Spinal cord (tissue), 9 donors: ENCODE measurements at regions not wholly inside any gene's neighbourhood (a gene's known extent, or its start where the extent isn't known, plus 50 kb on each side); places are given as distances from the start of the nearest gene placed in this dataset.
"Not testable (repeated sequence)": the region's sequence is repeated elsewhere in the genome, so short reads cannot be mapped to it uniquely, and the experiment has no call there.

Source experiments
- DNase-seq, 6 donors: peaks; one replicate each; pipeline versions ENCODE4 v3.0.0 to v3.0.0-alpha.2; 2013 to 2015; ENCODE audit warnings: low spot score in 6 of 6, low read depth in 4 of 6
- H3K27ac ChIP-seq: one replicate; pipeline ENCODE4 v1.5.1; 2013; ENCODE audit warnings: low read depth, low read length, control low read depth
- H3K27me3 ChIP-seq: one replicate; pipeline ENCODE4 v1.6.1; 2013; ENCODE audit warnings: low read length; ENCODE audit not compliant: control insufficient read depth, insufficient read depth
- H3K36me3 ChIP-seq: one replicate; pipeline ENCODE4 v1.6.1; 2013; ENCODE audit warnings: low read length; ENCODE audit not compliant: control insufficient read depth, insufficient read depth
- H3K4me1 ChIP-seq: one replicate; pipeline ENCODE4 v1.6.1; 2013; ENCODE audit warnings: low read length; ENCODE audit not compliant: control insufficient read depth, insufficient read depth
- H3K4me3 ChIP-seq: one replicate; pipeline ENCODE4 v1.5.1; 2013; ENCODE audit warnings: low read depth, low read length, control low read depth
- H3K9me3 ChIP-seq: one replicate; pipeline ENCODE4 v1.6.1; 2013; ENCODE audit warnings: low read length; ENCODE audit not compliant: control insufficient read depth, insufficient read depth
- WGBS: methylation state at CpG from one replicate; pipeline ENCODE4 v1.1.5; 2013; ENCODE audit warnings: missing lambda C conversion rate; ENCODE audit not compliant: insufficient coverage; 5-methylcytosine and 5-hydroxymethylcytosine counted together
- donor health status: healthy.

- no peaks in the 10 kb centered on the region for H3K27me3 ChIP-seq
- H3K27ac ChIP-seq: no peak overlapping the region
- no peak overlapping the region for H3K4me3 ChIP-seq
- H3K4me1 ChIP-seq: peaks cover 4% of the 10 kb centered on the region
- H3K36me3 ChIP-seq: no peaks in the 10 kb centered on the region
- WGBS: 67% methylated on average over 1 of the region's 5 CpGs
- no peak for DNase-seq
- H3K9me3 ChIP-seq: no peaks in the 10 kb centered on the region
Measured at GRCh38 chr1:213446496-213446895, 395.5 kb downstream of the RPS6KC1 start.

- Histone ChIP-seq H3K36me3 (no peaks in the 10 kb centered on the region), H3K4me1 (peaks cover 4% of the 10 kb centered on the region), H3K27ac (no peak overlapping the region), H3K4me3 (no peak overlapping the region), H3K9me3 (no peaks in the 10 kb centered on the region), H3K27me3 (no peaks in the 10 kb centered on the region)
- WGBS: 83% methylated on average over 2 of the region's 9 CpGs
- no peak for DNase-seq
Measured at GRCh38 chr1:213448360-213448759, 397.3 kb downstream of the RPS6KC1 start.

GRCh38 chr1:213448776-213449175 lies 397.7 kb downstream of the RPS6KC1 start:
- peak in 1 of 6 donors; percentile 13 for DNase-seq

GRCh38 chr1:213452501-213452900 lies 401.5 kb downstream of the RPS6KC1 start:
- Histone ChIP-seq H3K27ac (no peak overlapping the region), H3K36me3 (no peaks in the 10 kb centered on the region), H3K4me1 (peaks cover 4% of the 10 kb centered on the region), H3K27me3 (no peaks in the 10 kb centered on the region), H3K4me3 (no peak overlapping the region), H3K9me3 (no peaks in the 10 kb centered on the region)
- WGBS: 87% methylated on average over 3 of the region's 4 CpGs
- DNase-seq: no peak

More at GRCh38 chr1:213448776-213449175, 397.7 kb downstream of the RPS6KC1 start:
- Histone ChIP-seq H3K4me1 (peaks cover 4% of the 10 kb centered on the region), H3K9me3 (no peaks in the 10 kb centered on the region), H3K36me3 (no peaks in the 10 kb centered on the region), H3K27ac (no peak overlapping the region), H3K27me3 (no peaks in the 10 kb centered on the region), H3K4me3 (no peak overlapping the region)
- 100% methylated on average over 1 of the region's 4 CpGs for WGBS

- peak in 1 of 6 donors; percentile 44 for DNase-seq
- H3K4me3 ChIP-seq: no peak overlapping the region
- no peaks in the 10 kb centered on the region for H3K36me3 ChIP-seq
- H3K4me1 ChIP-seq: no peaks in the 10 kb centered on the region
- WGBS: 54% methylated on average over 4 of the region's 4 CpGs
- no peaks in the 10 kb centered on the region for H3K27me3 ChIP-seq
- no peaks in the 10 kb centered on the region for H3K9me3 ChIP-seq
- H3K27ac ChIP-seq: no peak overlapping the region
Measured at GRCh38 chr1:213457186-213457585, 406.1 kb downstream of the RPS6KC1 start.

- no peak overlapping the region for H3K4me3 ChIP-seq
- WGBS: no CpG with 5 or more reads among the region's 2 CpGs
- no peaks in the 10 kb centered on the region for H3K27me3 ChIP-seq
- H3K36me3 ChIP-seq: no peaks in the 10 kb centered on the region
- no peak overlapping the region for H3K27ac ChIP-seq
- DNase-seq: no peak
- H3K4me1 ChIP-seq: no peaks in the 10 kb centered on the region
- H3K9me3 ChIP-seq: no peaks in the 10 kb centered on the region
Measured at GRCh38 chr1:213457733-213458132, 406.7 kb downstream of the RPS6KC1 start.

- not testable (repeated sequence) for DNase-seq, H3K4me1 ChIP-seq, H3K27me3 ChIP-seq, H3K27ac ChIP-seq, H3K36me3 ChIP-seq, H3K4me3 ChIP-seq, H3K9me3 ChIP-seq
- WGBS: 100% methylated on average over 1 of the region's 3 CpGs
Measured at GRCh38 chr1:213462374-213462773, 411.3 kb downstream of the RPS6KC1 start.

- no peak for DNase-seq
- WGBS: 100% methylated on average over 1 of the region's 2 CpGs
- H3K27me3 ChIP-seq: no peaks in the 10 kb centered on the region
- H3K36me3 ChIP-seq: no peaks in the 10 kb centered on the region
- no peak overlapping the region for H3K4me3 ChIP-seq
- H3K27ac ChIP-seq: no peak overlapping the region
- H3K9me3 ChIP-seq: no peaks in the 10 kb centered on the region
- no peaks in the 10 kb centered on the region for H3K4me1 ChIP-seq
Measured at GRCh38 chr1:213464786-213465460, 413.9 kb downstream of the RPS6KC1 start.

- H3K9me3 ChIP-seq: no peaks in the 10 kb centered on the region
- no peak for DNase-seq
- no peak overlapping the region for H3K4me3 ChIP-seq
- no peaks in the 10 kb centered on the region for H3K4me1 ChIP-seq
- H3K27ac ChIP-seq: no peak overlapping the region
- H3K27me3 ChIP-seq: no peaks in the 10 kb centered on the region
- no peaks in the 10 kb centered on the region for H3K36me3 ChIP-seq
Measured at GRCh38 chr1:213466541-213466940, 415.5 kb downstream of the RPS6KC1 start.

GRCh38 chr1:213474054-213474453 lies 423.0 kb downstream of the RPS6KC1 start:
- no peaks in the 10 kb centered on the region for H3K27me3 ChIP-seq
- H3K27ac ChIP-seq: no peak overlapping the region
- H3K4me3 ChIP-seq: no peak overlapping the region
- DNase-seq: peak in 2 of 6 donors; percentile 28 to 55
- H3K9me3 ChIP-seq: no peaks in the 10 kb centered on the region
- no peaks in the 10 kb centered on the region for H3K4me1 ChIP-seq
- no peaks in the 10 kb centered on the region for H3K36me3 ChIP-seq
- 60% methylated on average over 7 of the region's 7 CpGs for WGBS
